ENCODE measurements at regions not wholly inside any gene's neighbourhood (a gene's known extent, or its start where the extent isn't known, plus 50 kb on each side); places are given as distances from the start of the nearest gene placed in this dataset.

- no peak overlapping the region for H3K4me3 ChIP-seq (ENCODE audit: low read length)
- TF ChIP-seq, protein P1, sequence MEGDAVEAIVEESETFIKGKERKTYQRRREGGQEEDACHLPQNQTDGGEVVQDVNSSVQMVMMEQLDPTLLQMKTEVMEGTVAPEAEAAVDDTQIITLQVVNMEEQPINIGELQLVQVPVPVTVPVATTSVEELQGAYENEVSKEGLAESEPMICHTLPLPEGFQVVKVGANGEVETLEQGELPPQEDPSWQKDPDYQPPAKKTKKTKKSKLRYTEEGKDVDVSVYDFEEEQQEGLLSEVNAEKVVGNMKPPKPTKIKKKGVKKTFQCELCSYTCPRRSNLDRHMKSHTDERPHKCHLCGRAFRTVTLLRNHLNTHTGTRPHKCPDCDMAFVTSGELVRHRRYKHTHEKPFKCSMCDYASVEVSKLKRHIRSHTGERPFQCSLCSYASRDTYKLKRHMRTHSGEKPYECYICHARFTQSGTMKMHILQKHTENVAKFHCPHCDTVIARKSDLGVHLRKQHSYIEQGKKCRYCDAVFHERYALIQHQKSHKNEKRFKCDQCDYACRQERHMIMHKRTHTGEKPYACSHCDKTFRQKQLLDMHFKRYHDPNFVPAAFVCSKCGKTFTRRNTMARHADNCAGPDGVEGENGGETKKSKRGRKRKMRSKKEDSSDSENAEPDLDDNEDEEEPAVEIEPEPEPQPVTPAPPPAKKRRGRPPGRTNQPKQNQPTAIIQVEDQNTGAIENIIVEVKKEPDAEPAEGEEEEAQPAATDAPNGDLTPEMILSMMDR (conservative IDR thresholded peaks at IDR 0.05; ENCODE audit: low read length): peak; percentile 50
- DNase-seq (ENCODE audit: low read depth): peak; percentile 20
These were observed 163.4 kb upstream of the NCAM1 start for GRCh38 chr11:112797648-112798293.

GRCh38 chr11:112801025-112801816, 160.0 kb upstream of the NCAM1 start:
- no peak for DNase-seq (ENCODE audit: low read depth)
- H3K4me3 ChIP-seq (ENCODE audit: low read length): no peak overlapping the region
- TF ChIP-seq, protein P1 (conservative IDR thresholded peaks at IDR 0.05; ENCODE audit: low read length): no peak

GRCh38 chr11:112801817-112802088, 159.5 kb upstream of the NCAM1 start:
- TF ChIP-seq, protein P1 (conservative IDR thresholded peaks at IDR 0.05; ENCODE audit: low read length): no peak
- no peak for DNase-seq (ENCODE audit: low read depth)
- no peak overlapping the region for H3K4me3 ChIP-seq (ENCODE audit: low read length)

DNA sequence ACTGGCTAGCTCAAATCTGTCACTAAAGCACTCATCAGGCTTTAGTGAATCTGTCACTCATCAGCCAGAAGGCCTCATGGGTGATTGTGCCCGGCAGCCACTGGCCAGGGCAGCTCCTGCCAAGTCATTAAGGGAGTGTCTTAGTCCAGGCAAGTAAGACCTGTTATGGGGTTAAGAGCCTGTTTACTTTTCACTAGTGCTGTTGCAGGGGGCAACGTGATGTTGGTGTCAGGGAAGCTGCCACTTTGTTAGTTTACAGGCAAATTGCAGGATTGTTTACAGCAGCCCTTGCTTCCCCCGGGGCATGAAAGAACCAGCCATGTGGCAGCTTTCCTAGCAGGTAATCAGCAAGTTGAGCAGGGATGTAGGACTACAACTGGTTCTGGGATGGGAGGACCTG, 155.6 kb upstream of the NCAM1 start:
- DNase-seq (ENCODE audit: low read depth): no peak
- TF ChIP-seq, protein P1 (conservative IDR thresholded peaks at IDR 0.05; ENCODE audit: low read length): no peak
- no peak overlapping the region for H3K4me3 ChIP-seq (ENCODE audit: low read length)

DNA sequence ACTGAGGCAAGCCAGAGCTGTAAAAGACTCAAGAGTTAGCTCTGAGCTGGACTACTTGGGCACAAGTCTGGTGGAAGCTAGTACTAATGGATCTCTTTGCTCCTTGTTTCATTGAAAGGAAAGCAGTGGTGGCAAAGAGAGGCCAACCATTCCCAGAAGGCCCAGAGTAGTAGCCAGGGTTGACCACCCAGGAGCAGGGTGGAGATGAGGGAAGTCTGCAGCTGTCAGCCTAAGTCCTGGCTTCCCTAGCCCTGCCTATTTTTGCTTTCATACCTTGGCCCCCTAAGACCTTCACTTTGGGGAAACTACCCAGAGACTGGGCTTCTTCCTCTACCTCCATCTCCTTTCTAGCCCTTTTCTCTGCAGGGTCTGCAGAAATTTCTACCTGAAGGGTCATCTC, 155.0 kb upstream of the NCAM1 start:
- no peak for DNase-seq (ENCODE audit: low read depth)
- H3K4me3 ChIP-seq (ENCODE audit: low read length): no peak overlapping the region

DNA sequence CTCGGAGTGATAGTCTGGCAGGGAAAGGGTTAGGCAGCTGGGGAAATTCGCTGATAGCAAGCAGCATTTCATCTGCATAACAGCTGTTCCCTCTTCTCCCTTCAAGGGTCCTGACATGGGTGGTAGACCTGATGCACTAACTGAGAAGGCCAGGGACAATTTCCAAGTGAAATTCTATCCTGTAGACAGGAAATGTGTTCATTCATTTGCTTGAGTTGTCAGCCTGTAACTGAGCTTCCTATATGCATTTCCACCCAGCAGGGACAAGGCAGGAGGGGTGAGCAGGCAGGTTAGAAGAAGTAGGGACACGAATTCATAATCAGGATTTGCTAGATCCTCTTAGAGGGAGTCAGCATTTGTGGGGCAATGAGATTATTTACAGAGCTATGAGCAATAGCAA, 154.3 kb upstream of the NCAM1 start:
- TF ChIP-seq, protein P1 (conservative IDR thresholded peaks at IDR 0.05; ENCODE audit: low read length): no peak
- no peak for DNase-seq (ENCODE audit: low read depth)
- H3K4me3 ChIP-seq (ENCODE audit: low read length): no peak overlapping the region

More for the DNA sequence above, 155.0 kb upstream of the NCAM1 start:
- TF ChIP-seq, protein P1 (conservative IDR thresholded peaks at IDR 0.05; ENCODE audit: low read length): no peak

GRCh38 chr11:112809429-112809828, 151.8 kb upstream of the NCAM1 start:
- DNase-seq (ENCODE audit: low read depth): no peak
- H3K4me3 ChIP-seq (ENCODE audit: low read length): no peak overlapping the region
- TF ChIP-seq, protein P1 (conservative IDR thresholded peaks at IDR 0.05; ENCODE audit: low read length): no peak

Data from AG10803 (cell line).